Colon (tissue), 2 donors: ENCODE measurements at regions not wholly inside any gene's neighbourhood (a gene's known extent, or its start where the extent isn't known, plus 50 kb on each side); places are given as distances from the start of the nearest gene placed in this dataset.

Experiments
- FAIRE-seq: peaks from 2 replicates; lab custom pipeline; 2012; peaks lifted over from hg19 to GRCh38; lab: Jason Lieb, UNC
- donor health status: control.
- donor health status: control.

GRCh38 chr10:130627346-130628045 is 491.3 kb downstream of the GLRX3 start:
- FAIRE-seq = no peak

- no peak for FAIRE-seq
These were observed 493.9 kb downstream of the GLRX3 start for GRCh38 chr10:130630135-130630534.

GRCh38 chr10:130631142-130632096 is 495.2 kb downstream of the GLRX3 start:
- no peak for FAIRE-seq

DNA sequence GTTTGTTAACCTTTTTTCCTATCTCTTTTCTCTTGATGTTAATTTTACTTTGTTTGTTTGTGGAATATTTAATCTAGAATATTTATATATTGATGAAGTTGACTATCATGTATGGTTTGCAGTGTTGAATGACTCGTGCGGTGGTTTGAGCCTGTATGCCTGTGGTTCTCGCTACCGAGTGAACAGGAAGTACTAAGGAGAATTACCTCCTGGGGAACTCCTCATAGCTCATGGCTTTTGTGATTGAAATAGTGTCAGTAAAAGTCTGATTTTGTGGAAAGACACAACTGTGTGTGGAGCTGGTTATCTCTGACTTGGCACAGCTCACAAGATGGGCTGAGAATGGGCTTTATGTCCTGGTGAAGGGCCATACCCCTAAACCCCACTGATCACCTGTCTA is 498.6 kb downstream of the GLRX3 start:
- no peak for FAIRE-seq

- FAIRE-seq = no peak
These were observed 499.3 kb downstream of the GLRX3 start for GRCh38 chr10:130635528-130635927.

GRCh38 chr10:130636313-130636930 is 500.2 kb downstream of the GLRX3 start:
- FAIRE-seq = no peak

DNA sequence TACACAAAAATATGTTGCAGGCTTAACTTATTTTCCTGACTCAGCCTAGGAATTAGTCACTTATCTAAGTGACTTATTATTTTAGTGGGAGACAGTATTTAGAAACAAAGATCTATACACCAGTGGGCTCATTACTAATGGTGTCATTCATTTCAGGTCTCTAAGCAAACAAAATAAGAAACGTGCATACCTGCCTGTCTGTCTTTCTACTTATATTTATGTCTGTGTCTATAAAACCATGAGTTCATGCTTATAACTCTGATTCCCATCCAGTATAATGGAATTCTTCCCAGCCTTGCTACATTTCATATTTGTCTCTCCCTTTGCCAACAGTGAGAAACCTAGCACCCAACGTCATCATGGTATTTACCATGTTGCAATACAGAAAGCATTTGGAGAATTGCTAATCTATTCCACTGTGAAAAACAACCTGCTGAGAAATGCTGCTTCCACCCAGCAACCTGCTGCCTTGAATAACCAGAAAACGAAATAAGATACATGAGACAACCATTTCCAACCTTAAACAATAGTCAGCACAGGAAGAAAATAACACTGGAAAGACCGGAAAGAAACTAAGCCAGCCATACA is 501.0 kb downstream of the GLRX3 start:
- no peak for FAIRE-seq

DNA sequence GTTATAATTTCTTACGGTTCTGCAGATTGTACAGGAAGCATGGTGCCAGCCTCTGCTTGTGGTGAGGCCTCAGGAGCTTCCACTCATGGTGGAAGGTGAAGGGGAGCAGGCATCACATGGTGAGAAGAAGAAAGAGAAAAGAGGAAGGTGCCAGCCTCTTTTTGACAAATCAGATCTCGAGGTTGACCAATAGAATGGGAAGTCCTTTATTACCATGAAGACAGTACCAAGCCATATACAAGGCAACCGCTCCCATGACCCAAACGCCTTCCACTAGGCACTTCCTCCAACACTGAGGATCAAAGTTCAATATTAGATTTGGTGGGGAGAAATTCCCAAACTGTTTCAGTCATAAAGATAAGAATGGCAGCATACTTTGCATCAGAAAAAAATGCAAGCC is 502.8 kb downstream of the GLRX3 start:
- no peak for FAIRE-seq

GRCh38 chr10:130642926-130643325 is 506.7 kb downstream of the GLRX3 start:
- FAIRE-seq = no peak

DNA sequence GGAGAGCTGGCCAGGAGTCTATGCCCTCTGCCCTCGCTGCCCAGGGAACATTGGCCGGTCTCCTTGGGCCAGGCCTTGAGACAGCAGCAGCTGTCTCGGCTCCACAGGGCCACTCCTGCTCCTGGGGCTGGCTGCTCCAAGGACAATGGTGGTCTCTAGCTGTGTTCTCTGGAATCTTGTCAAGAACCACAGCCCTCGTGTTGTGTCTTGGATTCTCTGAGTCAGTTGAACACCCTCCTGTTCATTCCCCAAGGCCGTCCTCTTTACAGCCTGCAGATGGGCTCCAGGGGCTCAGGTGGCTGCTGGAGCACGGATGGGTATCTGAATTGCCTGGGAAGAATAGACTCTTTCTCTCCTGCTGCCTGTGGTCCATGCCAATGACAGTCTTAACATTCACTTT is 511.1 kb downstream of the GLRX3 start:
- FAIRE-seq = no peak

DNA sequence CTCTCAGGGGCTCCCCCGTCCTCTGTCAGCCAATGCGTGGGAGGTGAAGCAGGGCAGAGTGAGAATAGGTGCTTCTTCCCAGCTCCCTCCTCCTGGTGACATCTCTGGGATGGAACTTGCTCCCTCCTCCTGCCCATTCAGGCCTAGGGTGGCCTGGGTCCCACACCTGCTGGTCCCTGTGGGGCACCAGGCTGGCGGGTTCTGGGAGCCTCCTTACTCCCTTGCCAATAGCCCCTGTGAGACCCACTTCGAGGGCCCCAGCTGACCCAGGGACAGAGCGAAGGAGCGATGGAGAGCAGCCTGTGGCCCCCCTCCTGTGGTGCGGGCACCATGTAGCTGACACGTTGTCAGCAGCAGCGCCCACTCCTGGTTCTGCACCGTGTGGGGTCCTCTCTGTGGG is 512.6 kb downstream of the GLRX3 start:
- FAIRE-seq = no peak

GRCh38 chr10:130652544-130652943 is 516.4 kb downstream of the GLRX3 start:
- FAIRE-seq = no peak

- FAIRE-seq = no peak
These were observed 516.9 kb downstream of the GLRX3 start for GRCh38 chr10:130652964-130653578.

DNA sequence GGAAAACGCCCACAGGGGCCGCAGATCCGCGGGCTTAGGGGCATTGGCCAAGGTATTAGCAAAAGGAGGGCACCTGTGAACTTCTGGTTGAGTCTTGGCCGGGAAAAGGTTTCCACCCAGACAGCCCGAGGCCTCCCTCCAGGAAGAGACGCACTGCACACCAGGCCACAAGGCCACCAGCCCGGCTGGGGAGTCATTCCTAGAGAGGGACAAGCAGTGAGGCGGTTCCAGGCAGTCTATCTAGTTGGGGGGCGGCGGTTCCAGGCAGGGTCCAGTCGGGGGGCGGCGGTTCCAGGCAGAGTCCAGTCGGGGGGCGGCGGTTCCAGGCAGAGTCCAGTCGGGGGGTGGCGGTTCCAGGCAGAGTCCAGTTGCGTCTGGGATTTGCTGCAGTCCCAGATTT is 518.5 kb downstream of the GLRX3 start:
- no peak for FAIRE-seq

GRCh38 chr10:130655313-130656186 is 519.4 kb downstream of the GLRX3 start:
- FAIRE-seq = no peak

DNA sequence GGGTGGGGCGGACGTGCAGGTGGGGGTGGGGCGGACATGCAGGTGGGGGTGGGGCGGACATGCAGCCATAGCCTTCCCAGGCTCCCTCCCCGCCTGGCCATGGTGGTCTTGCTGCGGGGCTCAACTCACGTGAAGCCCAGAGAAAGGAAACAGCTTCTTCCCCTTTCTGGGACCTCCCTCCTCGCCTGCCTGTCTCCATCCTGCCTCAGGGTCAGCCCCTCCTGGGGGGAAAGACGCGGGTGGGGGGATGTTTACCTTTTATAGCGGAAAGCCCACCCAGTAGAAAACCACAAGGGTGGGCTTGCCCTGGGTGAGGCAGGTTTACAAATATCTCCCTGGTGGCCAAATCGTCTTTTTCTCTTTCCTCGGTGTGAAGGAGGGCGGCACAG is 520.0 kb downstream of the GLRX3 start:
- no peak for FAIRE-seq

DNA sequence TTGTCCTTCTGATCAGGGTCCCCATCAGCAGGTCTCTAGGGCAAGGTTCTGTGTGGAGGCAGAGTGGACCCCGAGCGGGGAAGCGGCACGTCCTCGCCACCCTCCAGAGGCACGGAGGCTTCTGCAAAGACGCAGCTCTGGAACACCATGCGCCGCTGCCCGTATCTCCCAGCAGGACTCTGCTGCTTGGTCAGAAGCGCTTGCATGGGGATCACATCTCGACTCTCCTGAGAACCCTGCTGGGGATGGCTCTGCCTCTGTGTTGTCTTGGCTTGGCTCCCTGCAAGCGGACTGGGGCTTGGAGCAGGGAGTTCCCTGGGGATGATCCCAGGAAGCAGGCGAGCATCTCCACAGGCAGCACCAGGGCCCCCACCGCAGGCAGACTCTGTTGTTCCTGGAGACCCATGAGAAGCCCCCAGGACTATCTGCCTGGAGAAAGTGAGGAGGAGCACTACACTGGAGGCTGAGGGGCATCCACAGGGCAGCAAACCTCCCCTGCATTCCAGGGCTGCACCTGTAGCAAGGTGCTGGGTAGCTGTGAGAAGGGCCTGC is 520.5 kb downstream of the GLRX3 start:
- FAIRE-seq = no peak

- FAIRE-seq = no peak
These were observed 522.6 kb downstream of the GLRX3 start for GRCh38 chr10:130658687-130659290.

DNA sequence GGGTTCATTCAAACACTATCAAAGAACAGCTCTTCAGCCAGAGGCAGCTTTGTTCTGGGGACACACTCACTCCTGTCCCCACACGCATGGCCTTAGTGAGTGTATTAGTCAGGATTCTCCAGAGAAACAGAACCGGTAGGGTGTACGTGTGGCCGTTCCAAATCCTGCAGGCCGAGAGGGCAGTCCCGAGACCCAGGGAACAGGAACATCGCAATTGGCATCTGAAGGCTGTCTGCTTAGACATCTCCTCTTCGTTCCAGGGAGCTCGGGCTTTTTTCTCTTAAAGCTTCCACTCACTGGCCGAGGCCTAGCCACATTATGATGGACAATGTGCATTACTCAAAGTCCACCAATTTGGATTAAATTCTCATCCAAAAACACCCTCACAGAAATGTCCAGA is 523.3 kb downstream of the GLRX3 start:
- no peak for FAIRE-seq

DNA sequence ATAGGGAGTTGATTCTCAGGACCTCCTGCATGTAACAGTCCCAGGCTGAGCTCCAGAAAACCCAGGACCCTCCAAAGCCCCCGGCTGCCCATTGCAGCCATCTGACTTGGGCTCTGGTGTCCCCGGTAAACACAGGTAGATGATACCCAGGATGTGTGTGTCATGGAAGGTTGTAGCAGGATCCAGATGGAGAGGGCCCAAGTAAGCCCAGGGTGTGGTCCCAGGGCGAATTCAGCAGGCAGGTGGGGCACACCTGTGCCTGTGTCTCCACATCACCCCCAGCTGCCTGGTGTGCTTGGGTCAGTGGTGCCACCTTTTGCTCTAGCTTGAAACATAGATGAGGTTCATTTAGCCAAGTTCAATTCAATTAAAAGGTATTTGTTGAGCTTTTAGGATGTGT is 524.1 kb downstream of the GLRX3 start:
- no peak for FAIRE-seq
